ENCODE measurements at regions not wholly inside any gene's neighbourhood (a gene's known extent, or its start where the extent isn't known, plus 50 kb on each side); places are given as distances from the start of the nearest gene placed in this dataset.
"Not testable (repeated sequence)": the region's sequence is repeated elsewhere in the genome, so short reads cannot be mapped to it uniquely, and the experiment has no call there.

GRCh38 chr1:76687307-76688175, 179.7 kb upstream of the ST6GALNAC5 start:
- DNase-seq = no peak
- POLR2A ChIA-PET = no interaction called here
- no peaks in the 10 kb centered on the region for H3K4me1 Mint-ChIP-seq
- no peaks in the 10 kb centered on the region for H3K36me3 Mint-ChIP-seq
- no peak for ATAC-seq (ENCODE audit: low read depth)
- H3K4me3 Mint-ChIP-seq = no peak overlapping the region
- H3K9me3 Mint-ChIP-seq = no peaks in the 10 kb centered on the region
- H3K27me3 Mint-ChIP-seq = no peaks in the 10 kb centered on the region
- H3K27ac Mint-ChIP-seq = no peak overlapping the region

GRCh38 chr1:76690766-76691165, 176.5 kb upstream of the ST6GALNAC5 start:
- peaks cover 2% of the 10 kb centered on the region for H3K9me3 Mint-ChIP-seq
- POLR2A ChIA-PET = no interaction called here

GRCh38 chr1:76695535-76695934, 171.7 kb upstream of the ST6GALNAC5 start:
- Mint-ChIP-seq H3K27ac (no peak overlapping the region), H3K27me3 (no peaks in the 10 kb centered on the region), H3K36me3 (no peaks in the 10 kb centered on the region), H3K9me3 (peaks cover 2% of the 10 kb centered on the region), H3K4me3 (no peak overlapping the region), H3K4me1 (no peaks in the 10 kb centered on the region)
- POLR2A ChIA-PET = no interaction called here
- no peak for ATAC-seq (ENCODE audit: low read depth)
- DNase-seq = no peak

More at GRCh38 chr1:76690766-76691165, 176.5 kb upstream of the ST6GALNAC5 start:
- ATAC-seq (ENCODE audit: low read depth) (no peak), DNase-seq (no peak)
- Mint-ChIP-seq H3K4me3 (no peak overlapping the region), H3K4me1 (no peaks in the 10 kb centered on the region), H3K27me3 (no peaks in the 10 kb centered on the region), H3K36me3 (no peaks in the 10 kb centered on the region), H3K27ac (no peak overlapping the region)

- Mint-ChIP-seq H3K4me3 (no peak overlapping the region), H3K27ac (no peak overlapping the region), H3K36me3 (no peaks in the 10 kb centered on the region), H3K9me3 (peaks cover 2% of the 10 kb centered on the region), H3K4me1 (no peaks in the 10 kb centered on the region), H3K27me3 (no peaks in the 10 kb centered on the region)
- ATAC-seq (ENCODE audit: low read depth) = no peak
- no peak for DNase-seq
- POLR2A ChIA-PET = no interaction called here
Observed at GRCh38 chr1:76697361-76697760, 169.9 kb upstream of the ST6GALNAC5 start.

GRCh38 chr1:76699646-76700045, 167.6 kb upstream of the ST6GALNAC5 start:
- H3K4me3 Mint-ChIP-seq; H3K27ac Mint-ChIP-seq; DNase-seq; H3K4me1 Mint-ChIP-seq; H3K36me3 Mint-ChIP-seq; H3K9me3 Mint-ChIP-seq; H3K27me3 Mint-ChIP-seq; ATAC-seq (ENCODE audit: low read depth); POLR2A ChIA-PET: not testable (repeated sequence)

- POLR2A ChIA-PET, H3K4me1 Mint-ChIP-seq: not testable (repeated sequence)
Observed at GRCh38 chr1:76700200-76700599, 167.1 kb upstream of the ST6GALNAC5 start.

GRCh38 chr1:76705560-76705959, 161.7 kb upstream of the ST6GALNAC5 start:
- ATAC-seq (ENCODE audit: low read depth) (no peak), DNase-seq (no peak)
- Mint-ChIP-seq H3K4me3 (no peak overlapping the region), H3K9me3 (no peaks in the 10 kb centered on the region), H3K27ac (no peak overlapping the region), H3K36me3 (no peaks in the 10 kb centered on the region), H3K4me1 (no peaks in the 10 kb centered on the region), H3K27me3 (no peaks in the 10 kb centered on the region)
- POLR2A ChIA-PET = no interaction called here

More at GRCh38 chr1:76700200-76700599, 167.1 kb upstream of the ST6GALNAC5 start:
- H3K27me3 Mint-ChIP-seq; H3K9me3 Mint-ChIP-seq; H3K4me3 Mint-ChIP-seq; ATAC-seq (ENCODE audit: low read depth); DNase-seq; H3K27ac Mint-ChIP-seq; H3K36me3 Mint-ChIP-seq: not testable (repeated sequence)

- ATAC-seq (ENCODE audit: low read depth) (no peak), DNase-seq (no peak)
Observed at GRCh38 chr1:76713535-76713934, 153.7 kb upstream of the ST6GALNAC5 start.

GRCh38 chr1:76715474-76715873, 151.8 kb upstream of the ST6GALNAC5 start:
- Mint-ChIP-seq H3K27me3 (peaks cover 2% of the 10 kb centered on the region), H3K9me3 (no peaks in the 10 kb centered on the region), H3K27ac (no peak overlapping the region), H3K36me3 (no peaks in the 10 kb centered on the region), H3K4me1 (no peaks in the 10 kb centered on the region), H3K4me3 (no peak overlapping the region)
- POLR2A ChIA-PET = no interaction called here
- DNase-seq = no peak
- ATAC-seq (ENCODE audit: low read depth) = no peak

More at GRCh38 chr1:76713535-76713934, 153.7 kb upstream of the ST6GALNAC5 start:
- H3K27ac Mint-ChIP-seq = no peak overlapping the region
- POLR2A ChIA-PET = no interaction called here
- no peaks in the 10 kb centered on the region for H3K9me3 Mint-ChIP-seq
- peaks cover 2% of the 10 kb centered on the region for H3K27me3 Mint-ChIP-seq
- H3K4me3 Mint-ChIP-seq = no peak overlapping the region
- no peaks in the 10 kb centered on the region for H3K36me3 Mint-ChIP-seq
- H3K4me1 Mint-ChIP-seq = no peaks in the 10 kb centered on the region

GRCh38 chr1:76723949-76724348, 143.3 kb upstream of the ST6GALNAC5 start:
- POLR2A ChIA-PET = no interaction called here
- no peaks in the 10 kb centered on the region for H3K4me1 Mint-ChIP-seq
- no peaks in the 10 kb centered on the region for H3K9me3 Mint-ChIP-seq
- no peak overlapping the region for H3K27ac Mint-ChIP-seq
- no peaks in the 10 kb centered on the region for H3K27me3 Mint-ChIP-seq
- DNase-seq = no peak
- H3K36me3 Mint-ChIP-seq = no peaks in the 10 kb centered on the region
- ATAC-seq (ENCODE audit: low read depth) = no peak
- no peak overlapping the region for H3K4me3 Mint-ChIP-seq

GRCh38 chr1:76724816-76725215, 142.5 kb upstream of the ST6GALNAC5 start:
- H3K27me3 Mint-ChIP-seq = no peaks in the 10 kb centered on the region
- H3K9me3 Mint-ChIP-seq = no peaks in the 10 kb centered on the region
- H3K4me1 Mint-ChIP-seq = no peaks in the 10 kb centered on the region
- POLR2A ChIA-PET = no interaction called here
- no peaks in the 10 kb centered on the region for H3K36me3 Mint-ChIP-seq
- H3K27ac Mint-ChIP-seq = no peak overlapping the region
- ATAC-seq (ENCODE audit: low read depth) (no peak), DNase-seq (no peak)
- no peak overlapping the region for H3K4me3 Mint-ChIP-seq

GRCh38 chr1:76725864-76726619, 141.2 kb upstream of the ST6GALNAC5 start:
- Mint-ChIP-seq H3K27ac (no peak overlapping the region), H3K4me1 (no peaks in the 10 kb centered on the region), H3K36me3 (no peaks in the 10 kb centered on the region), H3K4me3 (no peak overlapping the region), H3K9me3 (no peaks in the 10 kb centered on the region), H3K27me3 (no peaks in the 10 kb centered on the region)
- DNase-seq = no peak
- POLR2A ChIA-PET = no interaction called here
- no peak for ATAC-seq (ENCODE audit: low read depth)

GRCh38 chr1:76727520-76727919, 139.8 kb upstream of the ST6GALNAC5 start:
- POLR2A ChIA-PET = no interaction called here
- no peaks in the 10 kb centered on the region for H3K27me3 Mint-ChIP-seq
- no peak overlapping the region for H3K4me3 Mint-ChIP-seq
- DNase-seq (no peak), ATAC-seq (ENCODE audit: low read depth) (no peak)
- H3K27ac Mint-ChIP-seq = no peak overlapping the region
- no peaks in the 10 kb centered on the region for H3K4me1 Mint-ChIP-seq
- H3K36me3 Mint-ChIP-seq = no peaks in the 10 kb centered on the region
- no peaks in the 10 kb centered on the region for H3K9me3 Mint-ChIP-seq

GRCh38 chr1:76729142-76729541, 138.1 kb upstream of the ST6GALNAC5 start:
- no peak overlapping the region for H3K27ac Mint-ChIP-seq
- ATAC-seq (ENCODE audit: low read depth) (no peak), DNase-seq (no peak)
- no peaks in the 10 kb centered on the region for H3K9me3 Mint-ChIP-seq
- no peaks in the 10 kb centered on the region for H3K4me1 Mint-ChIP-seq
- no peaks in the 10 kb centered on the region for H3K27me3 Mint-ChIP-seq
- no peak overlapping the region for H3K4me3 Mint-ChIP-seq
- no peaks in the 10 kb centered on the region for H3K36me3 Mint-ChIP-seq
- POLR2A ChIA-PET = no interaction called here
